NOMO-1 (cell line): ENCODE measurements at regions not wholly inside any gene's neighbourhood (a gene's known extent, or its start where the extent isn't known, plus 50 kb on each side); places are given as distances from the start of the nearest gene placed in this dataset.
"Not testable (repeated sequence)": the region's sequence is repeated elsewhere in the genome, so short reads cannot be mapped to it uniquely, and the experiment has no call there.

Experiments used
- DNase-seq, 2 experiments: peaks; one replicate each; lab custom pipeline; 2025; ENCODE audit not compliant: unreplicated experiment in 2 of 2; lab: John Stamatoyannopoulos, UW

DNA sequence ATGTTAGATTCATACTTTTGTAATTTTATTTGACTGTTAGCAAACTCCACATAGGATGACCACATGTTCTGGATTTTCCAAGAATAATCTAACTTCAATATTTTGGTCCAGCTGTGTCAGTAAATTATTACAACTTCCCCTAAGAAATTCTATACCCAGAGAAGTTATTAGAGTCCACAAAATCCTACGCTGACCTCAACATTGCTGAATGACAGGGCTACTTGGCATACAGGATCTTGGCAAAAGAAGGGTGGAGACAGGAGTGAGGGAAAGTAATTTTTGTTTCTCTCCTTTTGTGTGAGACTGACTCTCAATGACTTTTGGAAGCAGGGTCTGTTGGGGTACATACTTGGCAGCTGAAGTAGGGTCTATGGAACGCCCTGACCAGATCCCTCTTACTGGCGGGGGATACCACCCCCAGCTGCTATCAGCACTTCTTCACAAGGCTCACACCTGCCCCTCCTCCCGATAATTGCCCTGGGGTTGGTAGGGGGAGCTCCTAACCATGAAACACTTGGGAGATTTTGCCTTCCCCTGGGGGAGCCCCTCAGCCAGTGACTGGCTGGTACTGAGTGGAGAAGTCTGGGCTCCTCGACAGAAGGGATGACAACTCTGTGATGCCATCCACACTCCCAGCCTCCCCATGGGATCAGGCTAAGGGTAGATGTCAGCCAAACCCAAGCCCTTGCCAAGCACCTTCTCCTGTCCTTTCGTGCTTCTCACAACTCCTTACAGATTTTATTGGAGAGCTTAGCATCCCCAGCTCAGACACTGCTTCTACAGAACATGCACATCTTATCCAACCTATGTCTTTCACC is 110.6 kb upstream of the FHL2 start:
- DNase-seq, result no peak

DNA sequence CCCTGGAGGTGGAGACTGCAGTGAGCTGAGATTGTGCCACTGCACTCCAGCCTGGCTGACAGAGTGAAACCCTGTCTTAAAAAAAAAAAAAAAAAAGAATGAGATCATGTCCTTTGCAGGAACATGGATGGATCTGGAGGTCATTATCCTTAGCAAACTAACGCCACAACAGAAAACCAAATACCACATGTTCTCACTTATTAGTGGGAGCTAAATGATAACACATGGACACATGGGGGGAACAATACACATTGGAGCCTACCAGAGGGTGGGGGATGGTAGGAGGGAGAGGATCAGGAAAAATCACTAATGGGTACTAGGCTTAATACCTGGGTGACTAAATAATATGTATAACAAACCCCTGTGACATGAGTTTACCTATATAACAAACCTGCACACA is 108.0 kb upstream of the FHL2 start:
- not testable (repeated sequence) for DNase-seq

DNA sequence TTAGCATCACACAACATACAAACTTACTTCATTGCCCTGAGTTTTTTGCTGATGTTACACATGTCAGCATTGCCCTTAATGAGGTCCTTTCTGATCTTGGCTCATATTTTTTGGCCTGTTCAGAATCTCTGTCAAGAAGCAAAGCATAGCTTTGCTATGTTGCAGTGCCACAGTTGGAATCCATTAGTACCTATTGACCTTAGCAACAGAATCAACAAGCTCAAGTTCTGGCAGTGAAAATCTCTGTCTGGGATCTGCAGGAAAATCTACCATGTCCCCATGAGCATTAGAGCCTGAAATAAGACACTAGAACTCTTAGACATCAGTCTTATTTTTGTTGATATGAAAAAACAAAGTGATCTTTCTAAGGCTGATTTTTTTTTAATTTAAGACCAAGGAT is 105.6 kb upstream of the FHL2 start:
- no peak for DNase-seq

DNA sequence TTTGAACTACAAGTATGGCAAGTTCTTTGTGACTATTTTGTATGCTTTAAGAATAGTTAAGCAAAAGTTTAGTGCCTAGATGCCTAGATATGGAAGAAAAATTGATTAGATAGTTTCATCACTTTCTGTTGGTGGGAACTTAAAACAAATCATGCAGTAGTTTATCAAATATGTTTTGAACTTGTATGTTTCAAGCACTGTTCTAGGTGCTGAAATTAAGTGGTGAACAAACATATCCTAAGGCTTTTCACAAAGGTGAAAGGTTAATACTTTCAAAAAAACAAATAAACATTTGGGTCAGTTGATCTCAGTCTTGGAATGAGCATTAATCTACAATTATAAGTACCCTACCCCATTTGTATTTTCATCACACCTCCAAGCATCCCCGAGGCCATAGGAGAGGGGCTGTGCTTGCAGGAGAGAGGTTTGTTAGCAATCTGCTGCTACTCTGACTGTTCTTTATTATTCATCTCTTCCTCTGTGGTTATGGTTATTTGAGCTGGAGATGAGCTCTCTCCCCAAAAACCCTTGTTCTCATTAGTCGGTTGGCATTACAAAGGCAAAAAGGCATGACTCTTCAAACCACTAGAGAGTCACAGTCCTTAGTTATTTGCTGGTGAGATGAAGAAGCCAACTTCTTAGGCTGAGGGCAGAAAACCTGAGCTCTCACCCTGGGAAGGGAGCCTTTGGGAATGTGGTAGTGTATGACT is 103.9 kb upstream of the FHL2 start:
- no peak for DNase-seq

DNA sequence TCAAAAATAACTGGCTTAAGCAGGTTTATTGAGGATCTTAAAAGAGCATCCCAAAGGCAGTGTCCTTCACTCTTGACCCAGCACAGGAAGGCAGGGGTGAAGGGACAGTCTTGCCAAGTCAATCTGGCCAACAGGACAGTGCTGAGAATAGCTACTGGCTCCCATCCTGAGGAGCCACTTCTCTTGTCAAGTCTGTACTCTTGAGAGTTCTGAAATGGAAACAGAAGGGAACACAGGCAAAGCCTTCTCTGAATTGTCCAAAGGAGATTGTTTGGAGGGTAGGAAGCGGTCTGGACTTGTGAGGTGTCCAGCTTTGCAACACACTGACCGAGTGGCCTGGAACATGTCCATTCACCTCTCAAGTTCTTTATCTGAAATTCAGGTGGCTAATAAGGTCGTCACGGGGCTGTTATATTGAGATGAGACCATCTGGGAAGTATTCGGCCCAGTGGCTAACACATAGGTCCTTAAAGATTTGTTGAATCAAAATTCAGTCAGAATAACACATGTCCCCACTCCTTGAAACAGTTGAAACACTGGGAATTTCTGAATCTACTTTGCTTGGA is 99.5 kb upstream of the FHL2 start:
- DNase-seq, result no peak

DNA sequence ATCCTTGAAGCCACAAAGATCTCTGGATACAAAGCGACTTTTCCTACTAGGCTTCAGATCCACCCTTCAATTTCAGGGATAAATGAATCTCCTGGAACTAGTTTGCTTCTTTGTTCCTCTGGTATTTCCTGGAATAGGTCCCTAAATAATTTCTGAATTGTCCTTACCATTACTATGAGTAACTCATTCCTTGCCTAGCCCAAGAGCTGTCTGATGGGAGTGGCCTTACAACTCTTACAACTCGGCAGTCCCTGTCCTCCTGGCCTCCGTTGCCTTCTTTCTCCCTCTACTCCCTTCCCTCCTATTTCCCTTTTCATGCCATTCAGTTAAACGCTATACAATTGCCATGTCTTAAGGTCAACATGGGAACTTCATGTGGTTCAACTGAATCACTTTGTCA is 98.2 kb upstream of the FHL2 start:
- DNase-seq, result no peak

DNA sequence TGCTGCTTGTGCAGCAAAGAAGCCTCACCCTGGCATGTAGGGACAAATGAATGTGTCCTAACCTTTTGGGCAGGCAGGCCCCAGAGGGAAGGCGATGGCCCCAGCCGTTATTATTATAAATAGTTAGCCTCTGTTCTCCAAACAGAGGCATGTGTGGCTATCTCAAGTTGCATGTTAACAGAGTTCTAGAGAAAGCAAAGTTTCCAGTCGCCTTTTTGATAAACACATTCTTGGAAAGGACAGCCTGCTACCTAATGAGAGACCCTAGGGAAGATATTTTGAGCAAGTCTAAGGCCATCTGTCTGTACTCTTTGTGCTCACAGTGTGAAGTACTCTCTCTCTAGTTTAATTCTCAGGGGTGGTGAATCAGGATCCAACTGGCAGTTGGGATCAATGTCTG is 97.4 kb upstream of the FHL2 start:
- DNase-seq, result no peak

DNA sequence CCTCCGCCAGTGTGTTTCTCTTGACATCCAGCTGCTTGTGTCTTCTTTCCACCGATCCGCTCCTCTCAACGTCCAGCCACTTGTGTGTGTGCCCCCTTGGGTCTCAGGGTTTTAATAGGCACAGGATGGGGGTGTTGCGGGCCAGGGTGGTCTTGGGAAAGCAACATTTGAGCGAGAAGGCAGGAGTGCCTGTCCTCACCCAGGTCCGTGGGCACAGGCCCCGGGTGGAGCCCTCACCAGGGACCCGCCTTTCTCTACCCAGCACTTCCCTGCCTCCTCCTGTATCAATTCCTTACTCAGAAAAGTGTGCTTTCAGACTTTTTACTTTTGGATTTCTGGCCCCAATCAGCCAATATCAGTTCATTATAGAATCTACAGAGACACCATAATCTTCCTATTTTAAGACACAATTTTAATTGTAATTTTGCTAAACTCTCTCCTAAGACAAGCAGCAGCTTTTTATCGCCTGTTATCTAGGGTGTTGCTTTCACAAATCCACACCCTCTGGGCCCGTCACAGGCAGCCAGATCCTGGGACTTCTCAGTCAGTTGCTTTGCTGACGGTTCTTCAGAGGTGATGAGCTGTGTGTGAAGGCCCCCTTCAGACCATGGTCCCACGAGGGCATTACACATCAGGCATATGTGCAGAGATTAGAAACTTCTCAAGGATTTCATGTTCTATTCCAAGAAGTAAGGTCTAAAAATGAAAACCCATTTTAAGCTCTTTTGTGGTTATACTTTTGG is 96.0 kb upstream of the FHL2 start:
- DNase-seq, result no peak

DNA sequence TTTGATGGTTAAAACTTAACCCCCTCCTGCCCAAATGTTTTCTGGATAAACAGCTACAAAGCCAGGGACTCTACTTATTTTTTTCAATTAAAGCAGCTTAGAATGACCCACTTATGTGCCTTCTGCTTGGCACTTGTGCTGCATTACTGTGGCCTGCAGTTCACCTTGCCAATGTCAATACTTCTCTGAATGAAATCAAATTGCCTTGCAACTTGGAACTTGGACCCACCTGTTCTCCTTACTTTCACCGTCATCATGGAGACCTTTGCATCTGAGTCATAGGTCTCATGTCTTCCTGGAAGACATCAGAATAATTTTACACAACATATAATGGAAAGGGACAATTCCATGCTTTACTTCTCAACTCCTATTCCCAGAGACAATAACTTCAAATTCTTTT is 92.1 kb upstream of the FHL2 start:
- DNase-seq, result no peak

DNA sequence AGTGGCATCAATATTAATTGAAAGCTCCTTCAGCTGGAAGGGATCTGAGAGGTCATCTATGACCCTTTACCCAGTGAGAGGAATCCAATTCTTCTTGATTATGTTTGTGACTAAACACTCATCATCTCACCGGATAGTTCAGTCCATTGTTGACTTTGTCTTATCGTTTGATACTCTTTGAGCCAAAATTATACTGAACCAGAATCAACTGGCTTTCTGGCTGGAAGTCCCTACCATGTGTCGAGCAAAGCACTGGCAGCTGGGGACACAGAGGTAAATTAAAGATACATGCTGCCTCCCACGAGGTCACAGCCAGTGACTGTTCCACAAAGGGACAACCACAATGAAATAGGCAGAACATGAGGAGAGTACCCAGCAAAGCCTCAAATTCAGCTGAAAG is 91.4 kb upstream of the FHL2 start:
- no peak for DNase-seq

DNA sequence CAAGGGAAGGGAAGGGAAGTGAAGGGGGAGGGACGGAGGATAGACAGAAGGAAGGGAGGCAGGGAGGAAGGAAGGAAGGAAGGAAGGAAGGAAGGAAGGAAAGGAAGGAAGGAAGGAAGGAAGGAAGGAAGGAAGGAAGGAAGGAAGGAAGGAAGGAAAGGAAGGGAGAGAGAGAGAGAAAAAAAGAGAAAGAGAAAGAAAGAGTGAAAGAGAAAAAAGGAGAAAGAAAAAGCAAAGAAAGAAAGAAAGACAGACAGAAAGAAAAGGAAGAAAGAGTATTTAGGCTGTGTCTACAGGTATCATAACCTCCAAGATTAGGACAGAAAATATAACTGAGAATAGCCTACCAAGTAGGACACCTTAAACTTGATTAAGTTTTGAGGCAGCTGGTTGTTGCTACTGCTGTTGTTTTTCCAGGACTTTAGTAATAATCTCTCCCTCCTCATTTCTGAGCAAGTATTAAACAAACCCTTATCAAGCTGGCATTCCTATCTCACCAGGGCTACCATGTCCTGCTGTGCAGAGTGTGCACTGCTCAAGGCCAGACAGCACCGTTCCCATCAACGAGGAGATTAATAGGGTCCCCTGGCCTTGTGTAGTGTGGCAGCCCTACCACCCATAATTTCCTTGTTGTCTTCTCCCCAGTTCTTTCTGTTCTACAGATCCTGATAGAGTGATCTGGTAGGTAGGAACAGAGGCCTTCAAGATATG is 90.5 kb upstream of the FHL2 start:
- no peak for DNase-seq

DNA sequence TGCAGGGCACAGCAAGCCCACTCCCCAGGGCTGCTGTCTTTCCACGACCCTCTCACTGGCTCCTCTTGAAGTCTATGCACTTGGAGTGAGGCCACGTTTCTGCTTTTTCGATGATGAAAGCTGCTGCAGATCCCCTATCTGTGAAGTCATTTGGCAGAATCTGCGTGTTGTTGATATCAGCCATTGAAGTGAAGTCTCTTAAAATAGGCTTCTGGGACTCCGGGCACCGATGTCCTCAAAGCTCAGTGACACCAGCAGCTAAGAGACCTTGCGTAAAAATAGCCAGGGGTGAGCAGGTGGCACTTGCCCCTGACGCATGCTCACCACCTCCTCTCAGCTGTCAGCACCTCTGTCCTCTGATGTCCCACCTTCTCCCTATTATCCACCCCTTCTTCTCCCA is 89.4 kb upstream of the FHL2 start:
- no peak for DNase-seq

DNA sequence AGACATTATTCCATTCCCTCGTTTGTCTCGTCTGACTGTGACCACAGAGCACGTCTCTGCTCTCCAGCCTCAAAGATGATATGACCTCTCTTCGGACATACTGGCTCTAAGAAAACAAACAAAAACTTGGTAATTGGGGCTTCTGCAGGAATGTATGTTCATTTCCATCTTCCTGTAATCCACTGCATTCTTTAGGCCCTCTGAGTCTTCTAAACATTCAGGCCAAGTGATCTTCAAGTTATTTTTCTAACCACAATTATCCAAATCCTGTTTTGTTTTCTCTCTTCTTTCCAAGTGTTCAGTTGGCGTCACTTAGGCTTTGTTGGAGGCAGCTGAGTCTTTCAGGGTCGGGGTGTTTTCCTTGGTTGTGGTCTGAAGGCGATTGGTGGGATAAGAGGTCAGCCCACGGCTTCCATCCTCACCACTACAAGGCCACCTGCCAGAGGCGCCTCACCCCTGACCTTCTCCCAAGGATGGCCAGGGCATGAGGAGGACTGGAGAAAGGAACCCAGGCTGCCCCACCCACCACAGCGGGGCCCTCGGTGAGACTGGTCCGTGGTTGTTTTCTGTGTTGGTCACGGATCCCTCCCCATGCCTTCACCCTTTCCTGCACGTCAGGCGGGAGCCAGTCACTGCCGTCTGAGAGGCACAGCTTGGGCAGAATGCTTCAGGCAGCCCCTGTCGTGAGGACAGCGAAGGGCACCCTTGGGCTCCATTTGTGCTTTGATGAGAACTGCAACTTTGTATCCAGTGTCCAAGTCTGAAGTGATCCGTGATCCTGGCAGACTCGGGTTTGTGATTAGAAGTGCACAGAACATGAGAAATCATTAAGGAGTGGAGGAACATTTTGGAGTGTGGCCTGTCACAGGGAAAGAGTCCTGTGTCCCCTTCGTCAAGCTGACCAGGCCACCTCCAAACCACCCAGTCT is 88.6 kb upstream of the FHL2 start:
- DNase-seq, result no peak

DNA sequence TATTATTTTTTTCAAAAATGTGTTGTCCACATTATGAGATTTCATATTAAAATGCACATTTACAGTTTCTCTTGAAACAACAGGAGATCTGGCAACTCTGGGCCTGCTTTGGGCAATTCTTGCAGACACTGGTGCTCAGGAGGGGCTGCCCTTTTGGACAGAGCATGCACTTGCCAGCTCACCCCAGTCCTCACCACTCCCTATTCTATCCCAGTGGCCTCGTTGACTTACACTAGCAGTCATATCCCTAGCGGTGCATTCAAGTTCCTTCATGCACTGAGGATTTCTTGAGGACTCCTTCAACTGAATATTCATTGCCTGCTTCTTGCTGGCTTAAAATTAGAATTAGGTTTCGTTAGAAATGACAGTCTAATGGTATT is 87.9 kb upstream of the FHL2 start:
- DNase-seq, result no peak

DNA sequence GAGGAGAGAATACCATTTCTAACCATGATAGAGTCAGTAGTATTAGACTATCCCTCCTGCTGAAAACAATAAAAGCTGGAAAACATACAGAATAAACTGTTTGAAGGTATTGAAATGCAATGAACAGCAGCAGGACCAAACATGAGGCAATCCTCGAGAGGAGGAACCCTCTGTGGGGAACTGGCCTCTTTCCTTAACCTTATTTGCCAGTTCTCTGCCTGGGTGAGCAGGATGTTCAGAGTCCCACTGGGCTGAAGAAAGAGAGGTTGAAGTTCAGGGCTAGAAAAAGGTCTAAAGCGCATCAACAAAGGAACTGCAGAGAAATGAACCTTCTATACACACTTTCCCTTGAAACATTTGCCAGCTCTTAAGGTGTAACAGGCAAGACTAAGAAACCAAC is 79.8 kb upstream of the FHL2 start:
- DNase-seq, result no peak

DNA sequence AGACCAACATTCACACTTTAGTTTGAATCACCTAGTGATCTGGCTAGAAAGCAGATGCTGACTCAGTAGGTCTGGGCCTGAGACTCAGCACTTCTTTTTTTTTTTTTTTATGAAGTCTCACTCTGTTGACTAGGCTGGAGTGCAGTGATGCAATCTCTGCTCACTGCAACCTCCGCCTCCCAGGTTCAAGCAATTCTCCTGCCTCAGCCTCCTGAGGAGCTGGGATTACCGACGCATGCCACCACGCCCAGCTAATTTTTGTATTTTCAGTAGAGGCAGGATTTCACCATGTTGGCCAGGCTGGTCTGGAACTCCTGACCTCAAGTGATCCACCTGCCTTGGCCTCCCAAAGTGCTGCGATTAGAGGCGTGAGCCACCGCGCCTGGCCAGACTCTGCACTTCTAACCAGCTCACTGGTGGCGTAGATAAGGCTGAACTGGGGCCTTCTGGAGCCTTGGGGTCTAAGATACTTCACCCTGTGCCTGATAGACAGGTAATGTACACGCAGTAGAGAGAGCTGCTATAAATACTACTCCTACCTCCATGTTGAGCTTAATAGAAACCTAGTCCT is 78.3 kb upstream of the FHL2 start:
- not testable (repeated sequence) for DNase-seq

DNA sequence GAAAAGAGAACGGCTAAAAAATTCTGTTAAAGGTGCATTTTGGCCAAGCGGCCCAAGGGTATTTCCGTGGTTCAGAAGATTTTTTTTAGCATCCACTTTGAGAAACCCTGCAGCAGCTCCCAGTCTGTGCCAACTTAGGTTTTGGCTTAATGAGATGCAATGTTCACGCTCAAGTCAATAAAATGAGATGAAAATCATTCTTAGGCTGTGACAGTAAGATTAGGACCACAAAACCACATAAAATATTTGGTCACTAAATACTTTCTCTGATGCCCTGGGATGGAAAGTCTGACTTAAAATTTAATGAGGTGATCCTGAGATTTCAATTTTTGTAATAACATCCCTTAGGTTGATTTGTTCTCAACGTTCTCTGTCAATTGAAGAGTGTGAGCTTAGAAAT is 74.2 kb upstream of the FHL2 start:
- DNase-seq, result no peak

DNA sequence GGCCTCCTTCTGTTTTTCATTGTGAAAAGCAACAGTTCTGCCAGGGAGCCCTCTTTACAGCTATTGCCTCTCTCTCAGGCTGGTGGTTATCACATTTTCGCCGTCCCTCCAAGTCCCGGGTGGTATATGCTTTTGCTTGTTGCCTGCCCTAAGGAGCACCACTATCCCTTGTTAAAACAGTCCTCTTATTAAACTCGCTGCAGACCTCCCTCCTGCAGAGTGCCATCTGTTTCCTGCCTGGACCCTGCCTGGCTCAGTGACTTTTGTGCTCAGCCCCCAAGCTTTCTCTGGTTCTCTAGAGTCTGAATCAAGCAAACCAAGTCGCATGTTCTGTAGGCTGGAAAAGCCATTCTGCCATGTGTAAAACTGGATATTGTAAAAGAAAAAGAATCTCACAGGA is 72.1 kb upstream of the FHL2 start:
- no peak for DNase-seq

DNA sequence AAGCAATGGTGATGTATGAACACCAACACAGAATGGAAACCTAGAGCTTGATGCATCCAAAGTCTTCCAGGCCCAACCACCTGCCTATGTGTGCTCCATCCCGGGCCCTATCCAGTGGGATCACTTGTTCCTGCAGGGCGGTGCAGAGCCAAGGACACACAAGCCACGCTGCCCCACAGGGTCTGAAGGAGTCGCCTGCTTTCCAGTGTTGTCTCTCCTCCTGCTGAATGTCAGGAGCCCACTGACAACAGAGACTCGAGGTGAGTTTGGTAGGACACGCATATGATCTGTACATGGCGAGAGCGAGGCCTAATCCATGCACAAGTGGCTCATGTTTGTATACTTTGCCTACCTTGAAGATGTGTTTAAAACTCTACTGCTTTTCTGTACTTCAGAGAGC is 70.9 kb upstream of the FHL2 start:
- DNase-seq, result no peak
